NT2/D1 (cell line): ENCODE measurements at regions not wholly inside any gene's neighbourhood (a gene's known extent, or its start where the extent isn't known, plus 50 kb on each side); places are given as distances from the start of the nearest gene placed in this dataset.
"Not testable (repeated sequence)": the region's sequence is repeated elsewhere in the genome, so short reads cannot be mapped to it uniquely, and the experiment has no call there.

Experiments
- DNase-seq: peaks from one replicate; pipeline ENCODE4 v3.0.0-alpha.2; 2011; ENCODE audit warnings: low read depth, low spot score
- H3K27me3 ChIP-seq: 2 replicates; pipeline ENCODE4 v1.6.0; 2011; ENCODE audit warnings: mild to moderate bottlenecking; ENCODE audit not compliant: insufficient read length, insufficient read depth
- H3K36me3 ChIP-seq: 2 replicates; pipeline ENCODE4 v1.6.1; 2011; ENCODE audit warnings: mild to moderate bottlenecking, low read length, mixed read lengths; ENCODE audit not compliant: insufficient read depth, insufficient read length
- H3K4me1 ChIP-seq: 2 replicates; pipeline ENCODE4 v1.5.1; 2011; ENCODE audit not compliant: insufficient read depth, insufficient read length
- H3K4me3 ChIP-seq: 2 replicates; pipeline ENCODE4 v1.5.1; 2011; ENCODE audit warnings: low read depth; ENCODE audit not compliant: insufficient read length
- H3K9ac ChIP-seq: 2 replicates; pipeline ENCODE4 v1.6.0; 2011; ENCODE audit warnings: low read depth; ENCODE audit not compliant: insufficient read length
- H3K9me3 ChIP-seq: 2 replicates; pipeline ENCODE4 v1.5.1; 2011; ENCODE audit warnings: mild to moderate bottlenecking, low read length; ENCODE audit not compliant: insufficient read depth
- SUZ12 ChIP-seq: IDR thresholded peaks from 2 replicates; pipeline ENCODE4 v1.6.1; 2011; ENCODE audit not compliant: insufficient read length, insufficient read depth; ENCODE audit errors: extremely low read depth
- YY1 ChIP-seq: IDR thresholded peaks from 2 replicates; pipeline ENCODE4 v1.6.1; 2011; ENCODE audit not compliant: insufficient read length, insufficient read depth
- ZNF274 ChIP-seq: IDR thresholded peaks from 2 replicates; pipeline ENCODE4 v1.6.1; 2011; ENCODE audit warnings: mild to moderate bottlenecking, low read depth, low read length

GRCh38 chr3:40680685-40681657 lies 156.2 kb downstream of the ZNF621 start:
- Histone ChIP-seq H3K9ac (no peak overlapping the region), H3K36me3 (no peaks in the 10 kb centered on the region), H3K4me3 (no peak overlapping the region), H3K9me3 (no peaks in the 10 kb centered on the region), H3K4me1 (no peaks in the 10 kb centered on the region), H3K27me3 (no peaks in the 10 kb centered on the region)
- TF ChIP-seq ZNF274 (no peak), SUZ12 (no peak), YY1 (no peak)
- no peak for DNase-seq

DNA sequence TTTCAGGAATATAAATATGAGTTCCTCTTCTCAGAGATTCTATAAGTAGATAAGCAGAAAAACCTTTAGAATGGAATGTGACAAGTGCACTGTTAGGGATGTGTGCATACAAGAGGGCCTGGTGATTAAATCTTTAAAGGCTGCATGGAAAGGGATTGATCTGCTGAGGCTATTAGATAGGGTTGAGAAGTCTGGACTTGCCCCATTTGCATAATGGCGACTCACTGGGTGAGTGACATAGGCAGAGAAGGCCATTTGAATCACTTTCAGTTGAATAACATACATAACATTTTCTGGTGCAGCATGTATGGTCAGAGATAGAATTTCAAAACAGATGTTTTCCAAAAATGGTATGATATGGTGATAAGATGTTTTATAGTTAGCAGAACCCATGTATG lies 156.9 kb downstream of the ZNF621 start:
- Histone ChIP-seq H3K9ac (no peak overlapping the region), H3K4me1 (no peaks in the 10 kb centered on the region), H3K4me3 (no peak overlapping the region), H3K9me3 (no peaks in the 10 kb centered on the region), H3K36me3 (no peaks in the 10 kb centered on the region), H3K27me3 (no peaks in the 10 kb centered on the region)
- no peak for TF ChIP-seq ZNF274
- no peak for TF ChIP-seq YY1
- no peak for TF ChIP-seq SUZ12
- DNase-seq: no peak

DNA sequence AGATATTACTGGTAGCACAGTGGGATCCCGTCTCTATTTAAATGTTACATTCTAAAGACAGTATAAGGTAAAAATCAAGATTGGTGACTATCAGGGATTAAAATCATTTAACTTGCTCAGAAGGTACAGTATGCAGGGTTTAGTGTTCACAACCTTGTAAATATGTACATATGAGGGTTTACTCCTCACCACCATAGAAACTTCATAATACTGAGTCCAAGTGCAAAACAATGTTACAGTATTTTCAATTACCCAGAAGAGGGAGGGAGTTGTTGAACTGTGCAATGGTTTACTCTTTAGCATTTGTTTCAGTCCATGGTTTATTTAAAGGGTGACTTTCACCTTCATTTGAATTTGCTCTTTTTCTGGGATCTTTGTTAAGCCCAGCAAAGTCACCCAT lies 165.1 kb downstream of the ZNF621 start:
- Histone ChIP-seq H3K9ac (no peak overlapping the region), H3K36me3 (no peaks in the 10 kb centered on the region), H3K4me3 (no peak overlapping the region), H3K27me3 (no peaks in the 10 kb centered on the region), H3K9me3 (no peaks in the 10 kb centered on the region), H3K4me1 (no peaks in the 10 kb centered on the region)
- DNase-seq: no peak
- TF ChIP-seq SUZ12 (no peak), YY1 (no peak), ZNF274 (no peak)

- H3K27me3 ChIP-seq: no peaks in the 10 kb centered on the region
- DNase-seq: no peak
- H3K4me3 ChIP-seq: no peak overlapping the region
- no peaks in the 10 kb centered on the region for H3K9me3 ChIP-seq
- H3K36me3 ChIP-seq: no peaks in the 10 kb centered on the region
- no peaks in the 10 kb centered on the region for H3K4me1 ChIP-seq
- no peak overlapping the region for H3K9ac ChIP-seq
- TF ChIP-seq ZNF274: no peak
- no peak for TF ChIP-seq SUZ12
- no peak for TF ChIP-seq YY1
Measured at GRCh38 chr3:40690749-40691451, 166.1 kb downstream of the ZNF621 start.

DNA sequence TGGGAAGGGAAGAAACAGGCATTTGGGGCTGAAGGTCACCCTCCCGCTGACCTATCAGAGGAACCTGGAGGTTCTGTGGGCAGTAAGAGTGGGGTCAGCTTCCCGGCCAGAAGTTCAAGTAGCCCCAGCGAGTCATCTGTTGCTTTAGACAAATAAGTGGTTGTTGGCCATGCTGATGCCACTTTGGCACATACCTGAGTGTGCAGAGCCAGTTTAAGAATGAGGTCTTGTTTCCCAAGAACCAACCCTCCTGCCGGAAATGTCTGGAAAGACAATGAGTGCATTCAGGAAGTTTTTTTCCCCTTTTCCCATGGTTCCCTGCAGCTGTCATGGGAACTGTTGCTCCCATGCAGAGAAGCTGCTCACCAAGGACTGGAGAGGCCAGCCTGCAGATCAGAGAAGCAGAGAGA lies 166.7 kb downstream of the ZNF621 start:
- Histone ChIP-seq H3K27me3 (no peaks in the 10 kb centered on the region), H3K4me3 (no peak overlapping the region), H3K36me3 (no peaks in the 10 kb centered on the region), H3K4me1 (no peaks in the 10 kb centered on the region), H3K9me3 (no peaks in the 10 kb centered on the region), H3K9ac (no peak overlapping the region)
- DNase-seq: no peak
- no peak for TF ChIP-seq ZNF274
- TF ChIP-seq SUZ12: no peak
- no peak for TF ChIP-seq YY1

DNA sequence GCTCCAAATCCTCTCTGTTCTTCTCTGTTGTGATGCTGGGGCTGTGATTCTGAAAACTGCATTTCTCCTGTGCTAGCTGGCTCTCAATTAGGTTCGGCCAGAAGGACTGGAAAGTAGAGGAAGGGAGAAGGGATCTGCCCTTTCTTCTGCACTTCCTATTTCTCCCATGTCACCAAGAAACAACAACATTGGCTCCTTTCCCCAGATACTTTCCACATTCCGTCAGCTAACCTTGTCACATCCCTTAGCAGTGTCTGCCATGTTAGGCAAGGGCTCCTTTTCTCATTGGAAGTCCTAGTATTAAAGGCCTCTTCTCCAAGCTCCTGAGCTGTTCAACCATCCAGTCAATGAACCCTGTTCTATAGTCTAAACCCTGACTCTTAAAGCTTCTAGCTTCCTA lies 171.1 kb downstream of the ZNF621 start:
- Histone ChIP-seq H3K27me3 (no peaks in the 10 kb centered on the region), H3K36me3 (no peaks in the 10 kb centered on the region), H3K4me3 (no peak overlapping the region), H3K4me1 (no peaks in the 10 kb centered on the region), H3K9me3 (peaks cover 7% of the 10 kb centered on the region; the same call in 1 of the 2 replicates), H3K9ac (no peak overlapping the region)
- DNase-seq: no peak
- TF ChIP-seq YY1: no peak
- no peak for TF ChIP-seq SUZ12
- TF ChIP-seq ZNF274: no peak

DNA sequence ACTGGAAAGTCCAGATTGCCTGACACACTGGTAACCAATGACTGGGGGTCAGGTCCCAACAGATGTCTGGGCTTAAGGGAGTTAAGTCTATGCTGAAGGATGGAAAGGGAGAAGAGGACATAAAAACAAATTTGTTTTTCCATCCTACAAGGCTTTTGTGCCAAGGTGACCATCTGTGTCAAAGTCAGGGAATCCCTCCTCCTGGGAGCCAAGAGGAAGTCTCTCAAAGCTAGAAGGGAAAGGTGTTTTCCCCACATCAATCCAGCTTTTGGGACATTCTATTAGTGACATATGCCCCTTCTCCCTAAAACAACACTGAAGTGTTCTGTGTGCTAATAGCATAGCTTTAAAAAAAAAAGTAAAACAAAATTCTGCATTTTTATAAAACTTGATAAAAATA lies 173.9 kb downstream of the ZNF621 start:
- H3K9me3 ChIP-seq: peaks cover 13% of the 10 kb centered on the region
- H3K4me1 ChIP-seq, H3K4me3 ChIP-seq, DNase-seq, H3K9ac ChIP-seq, H3K27me3 ChIP-seq, H3K36me3 ChIP-seq: not testable (repeated sequence)
